ENCODE measurements at regions not wholly inside any gene's neighbourhood (a gene's known extent, or its start where the extent isn't known, plus 50 kb on each side); places are given as distances from the start of the nearest gene placed in this dataset.

GRCh38 chr18:39271654-39272053, 1706.1 kb upstream of the CELF4 start:
- TF ChIP-seq CTCF (conservative IDR thresholded peaks at IDR 0.05 in 1 of 2, IDR thresholded peaks at IDR 0.05 in 1 of 2; ENCODE audit: extremely low read depth in 1 of 2, insufficient read depth in 1 of 2, low read depth in 1 of 2, low read length in 2 of 2) (no peak), EZH2 (IDR thresholded peaks at IDR 0.05; ENCODE audit: borderline replicate concordance, low read length) (no peak)
